Small intestine (tissue), 7 donors: ENCODE measurements at regions not wholly inside any gene's neighbourhood (a gene's known extent, or its start where the extent isn't known, plus 50 kb on each side); places are given as distances from the start of the nearest gene placed in this dataset.

ENCODE experiments used
- DNase-seq, 2 donors: peaks; one replicate each; pipeline versions ENCODE4 v3.0.0 to v3.0.0-alpha.2; 2013
- FAIRE-seq: peaks from 2 replicates; lab custom pipeline; 2012; peaks lifted over from hg19 to GRCh38; lab: Jason Lieb, UNC
- H3K27ac ChIP-seq, 3 donors: one replicate each; pipeline ENCODE4 v1.5.1; 2013; ENCODE audit warnings: low read length in 2 of 3, mild to moderate bottlenecking in 2 of 3, control low read depth in 1 of 3, inconsistent platforms in 1 of 3, low read depth in 1 of 3, moderate library complexity in 1 of 3
- H3K27me3 ChIP-seq, 3 donors: one replicate each; pipeline ENCODE4 v1.6.1; 2013; ENCODE audit warnings: low read length in 3 of 3, inconsistent platforms in 1 of 3; ENCODE audit not compliant: control insufficient read depth in 3 of 3, insufficient read depth in 3 of 3
- H3K36me3 ChIP-seq, 3 donors: one replicate each; pipeline ENCODE4 v1.6.1; 2013; ENCODE audit warnings: low read length in 3 of 3, inconsistent platforms in 1 of 3, low read depth in 1 of 3, mild to moderate bottlenecking in 1 of 3, moderate library complexity in 1 of 3; ENCODE audit not compliant: control insufficient read depth in 3 of 3, insufficient read depth in 2 of 3
- H3K4me1 ChIP-seq, 3 donors: one replicate each; pipeline ENCODE4 v1.6.1; 2013; ENCODE audit warnings: low read length in 2 of 3, inconsistent platforms in 1 of 3, low read depth in 1 of 3, mild to moderate bottlenecking in 1 of 3, moderate library complexity in 1 of 3; ENCODE audit not compliant: control insufficient read depth in 3 of 3, insufficient read depth in 2 of 3
- H3K4me3 ChIP-seq, 3 donors: one replicate each; pipeline ENCODE4 v1.5.1; 2013; ENCODE audit warnings: low read length in 3 of 3, control low read depth in 1 of 3, inconsistent platforms in 1 of 3, low read depth in 1 of 3, mild to moderate bottlenecking in 1 of 3, moderate library complexity in 1 of 3
- H3K9me3 ChIP-seq, 2 donors: one replicate each; pipeline ENCODE4 v1.6.1; 2013; ENCODE audit warnings: low read depth in 1 of 2, low read length in 1 of 2; ENCODE audit not compliant: control insufficient read depth in 2 of 2, insufficient read depth in 1 of 2
- WGBS, 3 donors: extraction: QIAGEN DNeasy Blood & Tissue Kit; methylation state at CpG; one replicate each; pipeline ENCODE4 v1.1.7; 2013; 5-methylcytosine and 5-hydroxymethylcytosine counted together
- donor health status: healthy with polysubstance abuse.
- donor health status: control.
- donor health status: control.
- donor health status: Bipolar disorder and iron deficiency.
- donor health status: healthy.

- Histone ChIP-seq H3K27ac (no peak overlapping the region), H3K9me3 (no peaks in the 10 kb centered on the region), H3K27me3 (peaks cover 0 to 2% (median 0%) of the 10 kb centered on the region in 3 donors), H3K4me1 (no peaks in the 10 kb centered on the region), H3K4me3 (no peak overlapping the region), H3K36me3 (no peaks in the 10 kb centered on the region)
- 77 to 89% (median 82%) methylated on average over 13 of the region's 13 CpGs for WGBS, 3 donors
- FAIRE-seq, result no peak
- no peak for DNase-seq
Measured at GRCh38 chr2:238693337-238694093, 154.4 kb upstream of the TWIST2 start.

- DNase-seq (no peak), FAIRE-seq (no peak)
- no peaks in the 10 kb centered on the region for H3K36me3 ChIP-seq
- 84 to 89% (median 86%) methylated on average over 8 of the region's 8 CpGs for WGBS, 3 donors
- H3K27me3 ChIP-seq, result peaks cover 0 to 2% (median 0%) of the 10 kb centered on the region in 3 donors
- H3K4me3 ChIP-seq, result no peak overlapping the region
- H3K4me1 ChIP-seq, result no peaks in the 10 kb centered on the region
- H3K27ac ChIP-seq, result no peak overlapping the region
- H3K9me3 ChIP-seq, result no peaks in the 10 kb centered on the region
Measured at GRCh38 chr2:238694136-238694755, 153.6 kb upstream of the TWIST2 start.

GRCh38 chr2:238694922-238695321 is 153.0 kb upstream of the TWIST2 start:
- WGBS, 3 donors, result 68 to 74% (median 73%) methylated on average over 6 of the region's 6 CpGs
- Histone ChIP-seq H3K27ac (peak overlapping the region in 1 of 3 donors; percentile 33), H3K4me1 (no peaks in the 10 kb centered on the region), H3K27me3 (no peaks in the 10 kb centered on the region), H3K9me3 (no peaks in the 10 kb centered on the region), H3K36me3 (no peaks in the 10 kb centered on the region), H3K4me3 (no peak overlapping the region)
- DNase-seq (no peak), FAIRE-seq (no peak)

- Histone ChIP-seq H3K27ac (peak overlapping the region in 1 of 3 donors; percentile 33), H3K9me3 (no peaks in the 10 kb centered on the region), H3K4me3 (no peak overlapping the region), H3K4me1 (no peaks in the 10 kb centered on the region), H3K36me3 (no peaks in the 10 kb centered on the region), H3K27me3 (no peaks in the 10 kb centered on the region)
- DNase-seq (no peak), FAIRE-seq (no peak)
- 32 to 49% (median 42%) methylated on average over 4 of the region's 4 CpGs for WGBS, 3 donors
Measured at GRCh38 chr2:238695538-238695937, 152.3 kb upstream of the TWIST2 start.

GRCh38 chr2:238696331-238696730 is 151.6 kb upstream of the TWIST2 start:
- Histone ChIP-seq H3K4me1 (no peaks in the 10 kb centered on the region), H3K27ac (no peak overlapping the region), H3K27me3 (no peaks in the 10 kb centered on the region), H3K36me3 (no peaks in the 10 kb centered on the region), H3K9me3 (no peaks in the 10 kb centered on the region), H3K4me3 (no peak overlapping the region)
- DNase-seq (no peak), FAIRE-seq (no peak)
- WGBS, 3 donors, result 49 to 70% (median 57%) methylated on average over 4 of the region's 4 CpGs

GRCh38 chr2:238696786-238697185 is 151.1 kb upstream of the TWIST2 start:
- FAIRE-seq, result no peak
- no peaks in the 10 kb centered on the region for H3K9me3 ChIP-seq

GRCh38 chr2:238697193-238698071 is 150.5 kb upstream of the TWIST2 start:
- no peaks in the 10 kb centered on the region for H3K27me3 ChIP-seq
- WGBS, 3 donors, result 81 to 84% (median 83%) methylated on average over 20 of the region's 20 CpGs
- no peaks in the 10 kb centered on the region for H3K36me3 ChIP-seq
- no peak for FAIRE-seq
- no peaks in the 10 kb centered on the region for H3K4me1 ChIP-seq
- no peak overlapping the region for H3K27ac ChIP-seq
- no peak for DNase-seq
- no peak overlapping the region for H3K4me3 ChIP-seq
- no peaks in the 10 kb centered on the region for H3K9me3 ChIP-seq

More at GRCh38 chr2:238696786-238697185, 151.1 kb upstream of the TWIST2 start:
- Histone ChIP-seq H3K27me3 (no peaks in the 10 kb centered on the region), H3K27ac (no peak overlapping the region), H3K4me1 (no peaks in the 10 kb centered on the region), H3K4me3 (no peak overlapping the region), H3K36me3 (no peaks in the 10 kb centered on the region)
- DNase-seq, result no peak
- WGBS, 3 donors, result 73 to 84% (median 83%) methylated on average over 3 of the region's 3 CpGs

- FAIRE-seq (no peak), DNase-seq (no peak)
- H3K36me3 ChIP-seq, result no peaks in the 10 kb centered on the region
- no peak overlapping the region for H3K27ac ChIP-seq
- H3K27me3 ChIP-seq, result no peaks in the 10 kb centered on the region
- no peaks in the 10 kb centered on the region for H3K9me3 ChIP-seq
- no peak overlapping the region for H3K4me3 ChIP-seq
- WGBS, 3 donors, result 63 to 69% (median 65%) methylated on average over 7 of the region's 7 CpGs
- no peaks in the 10 kb centered on the region for H3K4me1 ChIP-seq
Measured at GRCh38 chr2:238698072-238698352, 149.9 kb upstream of the TWIST2 start.
